Sigmoid colon (tissue), 6 donors: ENCODE measurements at regions not wholly inside any gene's neighbourhood (a gene's known extent, or its start where the extent isn't known, plus 50 kb on each side); places are given as distances from the start of the nearest gene placed in this dataset.

Experiments
- DNase-seq: peaks from one replicate; pipeline ENCODE4 v3.0.0-alpha.2; 2019
- H3K27ac ChIP-seq, 4 donors: fragments of 200-600 bp; sonication (generic); one replicate each; pipeline ENCODE4 v1.5.1; 2016 to 2019; ENCODE audit warnings: mild to moderate bottlenecking in 1 of 4
- H3K27me3 ChIP-seq, 3 donors: fragments of 200-600 bp; sonication (generic); one replicate each; pipeline ENCODE4 v1.5.1; 2019; ENCODE audit warnings: mild to moderate bottlenecking in 1 of 3
- H3K36me3 ChIP-seq, 4 donors: fragments of 200-600 bp; sonication (generic); one replicate each; pipeline ENCODE4 v1.5.1; 2016 to 2019
- H3K4me1 ChIP-seq, 4 donors: fragments of 200-600 bp; sonication (generic); one replicate each; pipeline ENCODE4 v1.5.1; 2017 to 2019
- H3K4me3 ChIP-seq, 4 donors: fragments of 200-600 bp; sonication (generic); one replicate each; pipeline ENCODE4 v1.5.1; 2017 to 2019; ENCODE audit warnings: mild to moderate bottlenecking in 2 of 4, moderate library complexity in 1 of 4
- H3K9me3 ChIP-seq, 4 donors: fragments of 200-600 bp in 3 of 4; sonication (generic) in 3 of 4; one replicate each; pipeline versions ENCODE4 v1.5.1 to v1.6.1; 2013 to 2019
- EP300 ChIP-seq, 4 donors: sonication (generic); formaldehyde crosslinking; IDR thresholded peaks; one replicate each; pipeline ENCODE4 v1.6.1; 2017; ENCODE audit warnings: antibody characterized with exemption in 4 of 4
- POLR2A ChIP-seq, 2 donors: fragments of 450-650 bp; IDR thresholded peaks; one replicate each; pipeline ENCODE4 v1.6.1; 2016; ENCODE audit warnings: antibody characterized with exemption in 2 of 2, mild to moderate bottlenecking in 2 of 2, moderate library complexity in 2 of 2
- POLR2AphosphoS5 ChIP-seq, 4 donors: sonication (generic); formaldehyde crosslinking; IDR thresholded peaks; one replicate each; pipeline ENCODE4 v1.6.1; 2017; ENCODE audit warnings: antibody characterized with exemption in 4 of 4
- WGBS, 2 donors: extraction: QIAGEN DNeasy Blood & Tissue Kit; methylation state at CpG; one replicate each; pipeline ENCODE4 v1.1.7; 2013; 5-methylcytosine and 5-hydroxymethylcytosine counted together
- intact Hi-C: fragments of 100-400 bp; cut with DNase I; formaldehyde crosslinking; loops from one replicate; pipeline ENCODE4 v1.15.1; 2023
- TF ChIP-seq, protein P1 (sequence below), 4 experiments: fragments of 450-650 bp in 3 of 4; fragments of 200-600 bp in 1 of 4; IDR thresholded peaks; one replicate each; pipeline ENCODE4 v1.5.1; 2016 to 2019; ENCODE audit warnings: antibody characterized with exemption in 4 of 4, mild to moderate bottlenecking in 3 of 4, moderate library complexity in 2 of 4
- donor health status: healthy with polysubstance abuse.
- donor health status: healthy.

DNA sequence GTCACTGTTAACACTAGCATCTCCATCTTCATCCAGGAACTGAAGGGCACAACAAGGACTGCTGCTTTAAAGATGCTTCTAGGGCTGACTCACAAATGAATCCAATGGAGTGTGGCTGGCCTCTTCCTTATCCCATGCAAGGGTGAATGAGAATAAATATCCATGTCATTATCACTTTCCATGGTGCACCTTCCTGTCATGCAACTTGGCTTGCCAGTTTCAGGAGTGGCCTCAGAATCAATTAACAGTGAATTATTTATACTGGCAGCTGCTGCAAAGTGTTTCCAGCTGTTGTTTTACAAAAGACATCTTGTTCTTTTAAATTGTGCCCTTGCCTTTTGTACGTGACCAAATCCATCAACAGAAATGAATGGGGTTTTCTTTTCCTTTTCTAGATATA is 499.3 kb upstream of the TMEM132C start:
- TF ChIP-seq, protein P1, sequence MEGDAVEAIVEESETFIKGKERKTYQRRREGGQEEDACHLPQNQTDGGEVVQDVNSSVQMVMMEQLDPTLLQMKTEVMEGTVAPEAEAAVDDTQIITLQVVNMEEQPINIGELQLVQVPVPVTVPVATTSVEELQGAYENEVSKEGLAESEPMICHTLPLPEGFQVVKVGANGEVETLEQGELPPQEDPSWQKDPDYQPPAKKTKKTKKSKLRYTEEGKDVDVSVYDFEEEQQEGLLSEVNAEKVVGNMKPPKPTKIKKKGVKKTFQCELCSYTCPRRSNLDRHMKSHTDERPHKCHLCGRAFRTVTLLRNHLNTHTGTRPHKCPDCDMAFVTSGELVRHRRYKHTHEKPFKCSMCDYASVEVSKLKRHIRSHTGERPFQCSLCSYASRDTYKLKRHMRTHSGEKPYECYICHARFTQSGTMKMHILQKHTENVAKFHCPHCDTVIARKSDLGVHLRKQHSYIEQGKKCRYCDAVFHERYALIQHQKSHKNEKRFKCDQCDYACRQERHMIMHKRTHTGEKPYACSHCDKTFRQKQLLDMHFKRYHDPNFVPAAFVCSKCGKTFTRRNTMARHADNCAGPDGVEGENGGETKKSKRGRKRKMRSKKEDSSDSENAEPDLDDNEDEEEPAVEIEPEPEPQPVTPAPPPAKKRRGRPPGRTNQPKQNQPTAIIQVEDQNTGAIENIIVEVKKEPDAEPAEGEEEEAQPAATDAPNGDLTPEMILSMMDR (IDR thresholded peaks at IDR 0.05), result no peak
- TF ChIP-seq POLR2AphosphoS5 (IDR thresholded peaks at IDR 0.05), result no peak
- TF ChIP-seq POLR2A (IDR thresholded peaks at IDR 0.05), result no peak
- no peak for TF ChIP-seq EP300 (IDR thresholded peaks at IDR 0.05)

DNA sequence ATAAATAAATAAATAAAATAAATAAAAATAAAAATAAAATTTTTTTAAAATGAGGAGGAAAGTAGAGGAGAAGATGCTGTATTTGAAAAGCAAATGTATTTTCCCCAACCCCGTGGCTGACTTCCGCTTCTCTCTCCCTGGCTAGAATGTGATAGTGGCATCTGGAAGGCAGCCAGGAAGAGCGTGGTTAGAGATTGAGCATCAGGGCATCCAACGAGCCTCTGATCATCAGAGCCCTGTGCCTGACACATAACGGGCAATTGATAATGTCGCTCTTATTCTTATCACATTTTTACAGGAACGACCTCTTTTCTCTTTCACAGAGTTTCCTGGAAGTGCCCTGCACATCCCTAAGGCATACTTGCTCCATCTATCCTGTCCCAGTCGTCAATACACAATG is 496.9 kb upstream of the TMEM132C start:
- no peaks in the 10 kb centered on the region for H3K4me1 ChIP-seq
- H3K36me3 ChIP-seq, result no peaks in the 10 kb centered on the region
- TF ChIP-seq EP300 (IDR thresholded peaks at IDR 0.05) (no peak), POLR2A (IDR thresholded peaks at IDR 0.05) (no peak), POLR2AphosphoS5 (IDR thresholded peaks at IDR 0.05) (no peak)
- TF ChIP-seq, protein P1 (IDR thresholded peaks at IDR 0.05), result no peak
- WGBS, 2 donors, result 64 to 65% methylated on average over 8 of the region's 8 CpGs
- no peak for DNase-seq
- no peaks in the 10 kb centered on the region for H3K27me3 ChIP-seq
- H3K9me3 ChIP-seq, result no peaks in the 10 kb centered on the region
- intact Hi-C loops, result no loop called here
- H3K27ac ChIP-seq, result no peak overlapping the region
- no peak overlapping the region for H3K4me3 ChIP-seq

More for the DNA sequence above, 499.3 kb upstream of the TMEM132C start:
- Histone ChIP-seq H3K36me3 (no peaks in the 10 kb centered on the region), H3K9me3 (no peaks in the 10 kb centered on the region), H3K4me1 (no peaks in the 10 kb centered on the region), H3K4me3 (no peak overlapping the region), H3K27me3 (no peaks in the 10 kb centered on the region), H3K27ac (no peak overlapping the region)
- DNase-seq, result no peak
- 25 to 54% methylated on average over 1 of the region's 1 CpG for WGBS, 2 donors
- intact Hi-C loops, result no loop called here

DNA sequence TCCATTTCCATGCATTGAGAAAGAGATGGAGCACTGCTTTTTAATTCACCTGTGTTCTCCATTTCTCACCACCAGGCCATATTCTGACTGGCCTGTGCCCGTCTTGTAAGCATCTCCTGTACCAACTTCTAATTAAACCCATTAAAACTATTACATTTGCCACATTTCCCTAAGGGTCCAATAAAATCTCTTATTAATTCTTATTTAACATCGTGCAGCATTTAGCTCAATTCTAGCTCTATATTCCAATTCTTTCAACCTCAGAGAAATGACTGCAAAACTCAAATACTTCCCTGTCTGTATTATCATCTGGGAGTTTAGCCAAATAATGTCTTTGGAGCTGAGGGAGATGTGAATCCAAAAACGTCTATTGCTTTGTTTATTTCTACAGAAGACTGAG is 495.4 kb upstream of the TMEM132C start:
- Histone ChIP-seq H3K9me3 (no peaks in the 10 kb centered on the region), H3K36me3 (no peaks in the 10 kb centered on the region), H3K4me1 (no peaks in the 10 kb centered on the region), H3K27me3 (no peaks in the 10 kb centered on the region), H3K4me3 (no peak overlapping the region), H3K27ac (no peak overlapping the region)
- intact Hi-C loops, result no loop called here
- 57 to 66% methylated on average over 3 of the region's 3 CpGs for WGBS, 2 donors
- no peak for TF ChIP-seq POLR2AphosphoS5 (IDR thresholded peaks at IDR 0.05)
- TF ChIP-seq POLR2A (IDR thresholded peaks at IDR 0.05), result no peak
- TF ChIP-seq EP300 (IDR thresholded peaks at IDR 0.05), result no peak
- TF ChIP-seq, protein P1 (IDR thresholded peaks at IDR 0.05), result no peak
- DNase-seq, result no peak

DNA sequence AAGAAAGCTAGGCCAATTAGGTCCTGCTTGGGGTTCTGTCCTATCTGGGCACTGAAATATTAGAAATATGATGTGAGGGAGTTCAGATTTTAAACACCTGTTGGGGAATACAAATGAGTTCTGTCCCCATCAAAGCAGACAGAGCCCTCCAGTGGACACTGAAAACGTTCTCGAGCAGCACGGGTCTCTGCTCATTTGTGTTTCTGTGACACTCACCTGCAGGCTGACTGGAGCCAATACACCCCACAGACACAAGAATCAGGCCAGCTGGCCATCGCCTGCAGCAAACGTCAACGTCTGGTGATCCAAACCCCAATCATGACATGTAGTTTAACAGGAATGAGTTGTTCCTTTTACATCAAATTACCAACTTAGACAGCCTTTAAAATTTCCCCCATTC is 493.4 kb upstream of the TMEM132C start:
- intact Hi-C loops, result no loop called here
- H3K36me3 ChIP-seq, result no peaks in the 10 kb centered on the region

DNA sequence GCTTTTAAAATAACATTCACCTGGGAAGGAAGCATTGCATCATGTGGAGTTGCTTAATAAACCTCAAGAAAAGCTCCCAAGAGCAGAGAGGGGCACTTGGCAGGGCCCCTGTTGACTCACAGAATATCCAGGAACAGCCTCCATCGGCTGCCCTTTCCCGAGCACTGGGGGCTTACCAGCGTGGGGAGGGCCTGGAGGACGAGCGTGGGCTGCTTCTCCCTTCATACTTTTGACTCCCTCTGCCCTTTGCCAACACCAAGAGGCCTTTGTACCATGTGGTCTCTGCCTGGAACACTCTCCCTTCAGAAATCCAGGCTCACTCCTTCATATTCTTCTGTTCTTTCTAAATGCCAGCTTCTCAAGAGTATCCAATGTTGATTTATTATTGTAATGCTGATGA is 492.1 kb upstream of the TMEM132C start:
- Histone ChIP-seq H3K27ac (no peak overlapping the region), H3K4me1 (no peaks in the 10 kb centered on the region), H3K27me3 (no peaks in the 10 kb centered on the region), H3K36me3 (no peaks in the 10 kb centered on the region), H3K9me3 (no peaks in the 10 kb centered on the region), H3K4me3 (no peak overlapping the region)
- no peak for DNase-seq
- intact Hi-C loops, result no loop called here
- WGBS, 2 donors, result 67 to 73% methylated on average over 5 of the region's 5 CpGs
- TF ChIP-seq POLR2A (IDR thresholded peaks at IDR 0.05) (no peak), POLR2AphosphoS5 (IDR thresholded peaks at IDR 0.05) (no peak), EP300 (IDR thresholded peaks at IDR 0.05) (no peak)
- TF ChIP-seq, protein P1 (IDR thresholded peaks at IDR 0.05), result no peak

More for the DNA sequence above, 493.4 kb upstream of the TMEM132C start:
- no peaks in the 10 kb centered on the region for H3K9me3 ChIP-seq
- no peak overlapping the region for H3K4me3 ChIP-seq
- H3K4me1 ChIP-seq, result no peaks in the 10 kb centered on the region
- 27 to 35% methylated on average over 6 of the region's 6 CpGs for WGBS, 2 donors
- TF ChIP-seq, protein P1 (IDR thresholded peaks at IDR 0.05), result no peak
- no peak for TF ChIP-seq POLR2A (IDR thresholded peaks at IDR 0.05)
- no peak for TF ChIP-seq EP300 (IDR thresholded peaks at IDR 0.05)
- TF ChIP-seq POLR2AphosphoS5 (IDR thresholded peaks at IDR 0.05), result no peak
- DNase-seq, result no peak
- no peak overlapping the region for H3K27ac ChIP-seq
- H3K27me3 ChIP-seq, result no peaks in the 10 kb centered on the region
